HCT116 (cell line): ENCODE measurements at regions not wholly inside any gene's neighbourhood (a gene's known extent, or its start where the extent isn't known, plus 50 kb on each side); places are given as distances from the start of the nearest gene placed in this dataset.

Experiments
- ATAC-seq: fragments of 200-7000 bp; cut with Tn5 transposase; 2 replicates; pipeline ENCODE4 v1.9.1; 2020; ENCODE audit warnings: mild to moderate bottlenecking, moderate library complexity
- BruUV-seq: library from RNA; stranded (reverse); fragments of 400-500 nt; replicated peaks from 2 replicates; lab custom pipeline; 2021; lab: Mats Ljungman, UMichigan
- CTCF ChIA-PET: fragments of 300-600 bp; sonication (Branson Sonifier 250); formaldehyde crosslinking; loops from one replicate; lab custom pipeline; 2021; ENCODE audit warnings: antibody characterized with exemption; lab: Charles Lee
- POLR2A ChIA-PET: fragments of 300-600, 350-600 bp; sonication (Branson Sonifier 250); formaldehyde crosslinking; loops from one replicate; lab custom pipeline; 2021; ENCODE audit warnings: antibody characterized with exemption; lab: Charles Lee
- RAD21 ChIA-PET, 2 experiments: fragments of 300-600 bp; sonication (Branson Sonifier 250); formaldehyde crosslinking; loops; one replicate each; lab custom pipeline; 2023; ENCODE audit warnings: low total read pairs in 2 of 2; ENCODE audit not compliant: uncharacterized antibody in 2 of 2, unreplicated experiment in 2 of 2, low non-redundant PET in 1 of 2; lab: Charles Lee
- DNase-seq: peaks from one replicate; pipeline ENCODE4 v3.0.0-alpha.2; 2010; ENCODE audit warnings: low read depth, low spot score
- H2AFZ ChIP-seq: fragments of 200-600 bp; shearing (Covaris generic), sonication (generic); 2 replicates; pipeline ENCODE4 v1.6.1; 2017; ENCODE audit warnings: low read depth, mixed run types, mixed read lengths, antibody characterized with exemption, low read length; ENCODE audit not compliant: poor library complexity, severe bottlenecking
- H3K27ac ChIP-seq: 2 replicates; pipeline ENCODE4 v1.5.1; 2012; ENCODE audit warnings: low read depth, low read length
- H3K27me3 ChIP-seq: fragments of 200-600 bp; sonication (generic); 2 replicates; pipeline ENCODE4 v1.6.1; 2016; ENCODE audit warnings: mixed run types, low read length, mixed read lengths; ENCODE audit not compliant: insufficient read depth
- H3K36me3 ChIP-seq, 2 experiments: fragments of 200-500 bp in 1 of 2; fragments of 200-600 bp in 1 of 2; sonication (Bioruptor generic) in 1 of 2; sonication (generic) in 1 of 2; 2 replicates each; pipeline versions ENCODE4 v1.5.1 to v1.6.1; 2014 to 2016; ENCODE audit warnings: low read length in 2 of 2, inconsistent platforms in 1 of 2, mixed read lengths in 1 of 2, mixed run types in 1 of 2; ENCODE audit not compliant: insufficient read depth in 2 of 2, control insufficient read depth in 1 of 2
- H3K4me1 ChIP-seq, 2 experiments: fragments of 200-600 bp in 1 of 2; sonication (generic) in 1 of 2; 2 replicates each; pipeline versions ENCODE4 v1.5.1 to v1.6.1; 2012 to 2017; ENCODE audit warnings: low read length in 2 of 2, inconsistent platforms in 1 of 2, mild to moderate bottlenecking in 1 of 2, mixed read lengths in 1 of 2, mixed run types in 1 of 2, moderate library complexity in 1 of 2; ENCODE audit not compliant: insufficient read depth in 2 of 2, control insufficient read depth in 1 of 2
- H3K4me2 ChIP-seq: fragments of 200-600 bp; sonication (generic); 2 replicates; pipeline ENCODE4 v1.6.1; 2017; ENCODE audit warnings: mixed run types, low read length, mixed read lengths
- H3K4me3 ChIP-seq, 2 experiments: fragments of 200-600 bp in 1 of 2; sonication (generic) in 1 of 2; replicated peaks in 1 of 2; 2 replicates each; pipeline ENCODE4 v1.5.1; 2011 to 2016; ENCODE audit warnings: low read length in 2 of 2, control low read depth in 1 of 2, low read depth in 1 of 2, mild to moderate bottlenecking in 1 of 2, mixed read lengths in 1 of 2, mixed run types in 1 of 2
- H3K79me2 ChIP-seq: fragments of 200-600 bp; sonication (generic); 2 replicates; pipeline ENCODE4 v1.6.1; 2017; ENCODE audit warnings: mild to moderate bottlenecking, mixed run types, low read length, moderate library complexity, mixed read lengths; ENCODE audit not compliant: insufficient read depth
- H3K9ac ChIP-seq: fragments of 200-600 bp; sonication (generic); 2 replicates; pipeline ENCODE4 v1.6.1; 2016; ENCODE audit warnings: low read length, mixed read lengths
- H3K9me2 ChIP-seq: fragments of 200-600 bp; sonication (generic), shearing (Covaris generic); 2 replicates; pipeline ENCODE4 v1.6.1; 2017; ENCODE audit warnings: mixed run types, mild to moderate bottlenecking, moderate library complexity; ENCODE audit not compliant: insufficient read depth
- H3K9me3 ChIP-seq, 2 experiments: fragments of 200-500 bp in 1 of 2; fragments of 200-600 bp in 1 of 2; sonication (Bioruptor generic) in 1 of 2; sonication (generic) in 1 of 2; 2 replicates each; pipeline ENCODE4 v1.6.1; 2014 to 2017; ENCODE audit warnings: low read length in 2 of 2, mixed read lengths in 2 of 2, inconsistent platforms in 1 of 2, low read depth in 1 of 2, mild to moderate bottlenecking in 1 of 2, mixed run types in 1 of 2, moderate library complexity in 1 of 2; ENCODE audit not compliant: control insufficient read depth in 1 of 2, insufficient read depth in 1 of 2
- H4K20me1 ChIP-seq: fragments of 200-600 bp; sonication (generic), shearing (Covaris generic); 2 replicates; pipeline ENCODE4 v1.6.1; 2017; ENCODE audit warnings: mixed run types, mild to moderate bottlenecking, moderate library complexity; ENCODE audit not compliant: insufficient read depth
- CBX3 ChIP-seq: IDR thresholded peaks from 2 replicates; pipeline ENCODE4 v1.6.1; 2012; ENCODE audit warnings: low read depth
- CEBPB ChIP-seq: IDR thresholded peaks from 2 replicates; pipeline ENCODE4 v1.6.1; 2012; ENCODE audit warnings: low read depth
- EGR1 ChIP-seq: IDR thresholded peaks from 2 replicates; pipeline ENCODE4 v1.6.1; 2012; ENCODE audit warnings: low read depth
- EZH2 ChIP-seq: fragments of 200-600 bp; sonication (generic); IDR thresholded peaks from 2 replicates; pipeline ENCODE4 v1.6.1; 2017; ENCODE audit warnings: antibody characterized with exemption, mixed run types
- FOSL1 ChIP-seq: IDR thresholded peaks from 2 replicates; pipeline ENCODE4 v1.6.1; 2012; ENCODE audit warnings: low read depth
- POLR2A ChIP-seq: IDR thresholded peaks from 2 replicates; pipeline ENCODE4 v1.7.0; 2011; ENCODE audit warnings: borderline replicate concordance; ENCODE audit not compliant: insufficient read depth, insufficient read length; ENCODE audit errors: extremely low read depth
- POLR2AphosphoS5 ChIP-seq: IDR thresholded peaks from 2 replicates; pipeline ENCODE4 v1.6.1; 2011; ENCODE audit warnings: mild to moderate bottlenecking, low read depth, low read length, moderate library complexity
- RAD21 ChIP-seq: IDR thresholded peaks from 2 replicates; pipeline ENCODE4 v1.6.1; 2012; ENCODE audit warnings: low read depth, mild to moderate bottlenecking
- SIN3A ChIP-seq: IDR thresholded peaks from 2 replicates; pipeline ENCODE4 v1.6.1; 2012; ENCODE audit warnings: low read depth
- SP1 ChIP-seq: IDR thresholded peaks from 2 replicates; pipeline ENCODE4 v1.6.1; 2012; ENCODE audit warnings: low read depth
- SRF ChIP-seq: IDR thresholded peaks from 2 replicates; pipeline ENCODE4 v1.6.1; 2012; ENCODE audit warnings: low read depth
- TCF7L2 ChIP-seq: IDR thresholded peaks from 2 replicates; pipeline ENCODE4 v1.7.0; 2011; ENCODE audit warnings: borderline replicate concordance, inconsistent platforms; ENCODE audit not compliant: insufficient read depth, insufficient read length; ENCODE audit errors: extremely low read depth
- ZFX ChIP-seq: fragments of 450-650 bp; IDR thresholded peaks from 2 replicates; pipeline ENCODE4 v1.6.1; 2017
- ZNF274 ChIP-seq: fragments of 200-500 bp; sonication (Bioruptor generic); IDR thresholded peaks from 2 replicates; pipeline ENCODE4 v1.6.1; 2014; ENCODE audit warnings: mild to moderate bottlenecking, low read depth, low read length, inconsistent platforms
- intact Hi-C: fragments of 100-400 bp; cut with micrococcal nuclease; formaldehyde crosslinking; loops from 2 replicates; pipeline ENCODE4 v1.10.0; 2022
- TF ChIP-seq, protein P1 (sequence below): IDR thresholded peaks from 2 replicates; pipeline ENCODE4 v1.6.1; 2012
- TF ChIP-seq, protein P2 (sequence below), 3 experiments: fragments of 200-600 bp in 1 of 3; sonication (generic) in 1 of 3; IDR thresholded peaks in 2 of 3; conservative IDR thresholded peaks in 1 of 3; 2 replicates each; pipeline ENCODE4 v1.5.1; 2012 to 2017; ENCODE audit warnings: low read depth in 2 of 3, low read length in 2 of 3, antibody characterized with exemption in 1 of 3, borderline replicate concordance in 1 of 3, control low read depth in 1 of 3, mild to moderate bottlenecking in 1 of 3, mixed read lengths in 1 of 3, mixed run types in 1 of 3, moderate library complexity in 1 of 3; ENCODE audit not compliant: insufficient read depth in 1 of 3
- TF ChIP-seq, protein P3 (sequence below): IDR thresholded peaks from 2 replicates; pipeline ENCODE4 v1.6.1; 2011; ENCODE audit warnings: mild to moderate bottlenecking, low read length, moderate library complexity; ENCODE audit not compliant: insufficient replicate concordance; ENCODE audit errors: extremely low read depth
- TF ChIP-seq, protein P4 (sequence below): IDR thresholded peaks from 2 replicates; pipeline ENCODE4 v1.6.1; 2012

DNA sequence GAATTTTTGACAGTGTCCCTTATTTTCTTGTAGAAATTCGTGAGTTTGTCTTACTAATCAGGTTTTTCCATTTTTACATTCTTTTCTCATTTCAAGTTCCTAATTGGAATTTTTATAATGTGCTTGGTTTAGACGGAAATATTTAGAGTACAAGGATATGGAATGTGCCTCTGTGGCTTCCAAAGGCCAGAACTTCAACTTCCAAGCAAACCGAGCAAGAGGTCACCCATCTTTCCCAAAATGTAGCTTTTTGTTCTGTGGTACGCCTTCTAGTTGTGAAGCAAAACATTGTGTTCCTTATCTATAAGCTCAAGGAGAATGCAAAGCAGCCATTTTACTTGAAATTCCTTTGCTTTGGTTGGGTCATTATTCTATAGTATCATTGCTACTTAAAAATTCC lies 212.8 kb upstream of the PACRGL start:
- H3K9ac ChIP-seq = no peak overlapping the region
- H3K9me3 ChIP-seq = no peaks in the 10 kb centered on the region
- H2AFZ ChIP-seq = no peak overlapping the region
- H3K27ac ChIP-seq = no peak overlapping the region
- no peak for ATAC-seq
- peaks cover 0 to 5% of the 10 kb centered on the region in 2 experiments; a peak in 1 of 4 replicates for H3K4me1 ChIP-seq
- ChIA-PET POLR2A (no interaction called here), RAD21 (no interaction called here)
- no peak overlapping the region for H3K4me3 ChIP-seq
- no peaks in the 10 kb centered on the region for H3K27me3 ChIP-seq
- no peaks in the 10 kb centered on the region for H3K79me2 ChIP-seq
- no peak for TF ChIP-seq ZFX
- TF ChIP-seq ZNF274 = no peak
- TF ChIP-seq EZH2 = no peak
- TF ChIP-seq RAD21 = no peak
- TF ChIP-seq, protein P1, sequence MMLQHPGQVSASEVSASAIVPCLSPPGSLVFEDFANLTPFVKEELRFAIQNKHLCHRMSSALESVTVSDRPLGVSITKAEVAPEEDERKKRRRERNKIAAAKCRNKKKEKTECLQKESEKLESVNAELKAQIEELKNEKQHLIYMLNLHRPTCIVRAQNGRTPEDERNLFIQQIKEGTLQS = no peak
- TF ChIP-seq FOSL1 = no peak
- TF ChIP-seq SRF = no peak
- no peak for TF ChIP-seq CEBPB
- no peak for TF ChIP-seq TCF7L2
- no peak for TF ChIP-seq EGR1
- no peak for TF ChIP-seq POLR2AphosphoS5
- TF ChIP-seq, all 23 proteins: peak for 0
- Histone ChIP-seq H3K9me2 (no peaks in the 10 kb centered on the region), H4K20me1 (no peaks in the 10 kb centered on the region), H3K4me2 (no peak overlapping the region), H3K36me3 (no peaks in the 10 kb centered on the region)
- CTCF ChIA-PET = interaction anchor here (1.4 kb wide), 1 partner anchor 20 kb away, joined by 3 read pairs; no protein-coding TSS in a partner anchor
- no TSS peak for BruUV-seq
- no peak for DNase-seq
- intact Hi-C loops = no loop called here

DNA sequence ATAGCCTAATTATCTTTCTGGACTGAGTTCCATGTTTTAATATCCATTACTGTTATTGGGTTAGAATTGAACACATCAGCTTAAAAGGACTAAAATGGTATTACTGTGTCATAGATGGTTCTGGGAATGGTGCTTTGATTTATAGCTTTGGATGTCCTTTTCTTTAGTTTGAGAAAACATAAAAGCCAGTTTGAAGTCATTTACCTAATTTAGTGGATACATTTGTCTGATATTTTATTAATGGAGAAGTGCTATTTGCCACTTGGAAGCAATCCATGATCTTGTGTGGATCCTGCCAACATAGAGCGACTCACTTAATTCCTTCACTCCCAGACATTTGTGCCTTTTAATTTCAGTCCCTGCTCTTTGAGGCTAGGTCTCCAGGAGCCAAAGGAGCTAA lies 212.4 kb upstream of the PACRGL start:
- Histone ChIP-seq H3K27me3 (no peaks in the 10 kb centered on the region), H3K9me2 (no peaks in the 10 kb centered on the region), H4K20me1 (no peaks in the 10 kb centered on the region), H3K27ac (no peak overlapping the region), H3K9me3 (no peaks in the 10 kb centered on the region), H3K36me3 (no peaks in the 10 kb centered on the region), H3K79me2 (no peaks in the 10 kb centered on the region), H3K4me1 (peaks cover 0 to 5% of the 10 kb centered on the region in 2 experiments; a peak in 1 of 4 replicates), H3K4me3 (no peak overlapping the region), H3K9ac (no peak overlapping the region), H3K4me2 (no peak overlapping the region), H2AFZ (no peak overlapping the region)
- ATAC-seq = no peak
- ChIA-PET RAD21 (no interaction called here), CTCF (interaction anchor here (1.4 kb wide), 1 partner anchor 20 kb away, joined by 3 read pairs; no protein-coding TSS in a partner anchor), POLR2A (no interaction called here)
- no peak for DNase-seq
- BruUV-seq = no TSS peak
- intact Hi-C loops = no loop called here
- TF ChIP-seq ZFX = no peak
- no peak for TF ChIP-seq ZNF274
- TF ChIP-seq CEBPB = no peak
- TF ChIP-seq, protein P2, sequence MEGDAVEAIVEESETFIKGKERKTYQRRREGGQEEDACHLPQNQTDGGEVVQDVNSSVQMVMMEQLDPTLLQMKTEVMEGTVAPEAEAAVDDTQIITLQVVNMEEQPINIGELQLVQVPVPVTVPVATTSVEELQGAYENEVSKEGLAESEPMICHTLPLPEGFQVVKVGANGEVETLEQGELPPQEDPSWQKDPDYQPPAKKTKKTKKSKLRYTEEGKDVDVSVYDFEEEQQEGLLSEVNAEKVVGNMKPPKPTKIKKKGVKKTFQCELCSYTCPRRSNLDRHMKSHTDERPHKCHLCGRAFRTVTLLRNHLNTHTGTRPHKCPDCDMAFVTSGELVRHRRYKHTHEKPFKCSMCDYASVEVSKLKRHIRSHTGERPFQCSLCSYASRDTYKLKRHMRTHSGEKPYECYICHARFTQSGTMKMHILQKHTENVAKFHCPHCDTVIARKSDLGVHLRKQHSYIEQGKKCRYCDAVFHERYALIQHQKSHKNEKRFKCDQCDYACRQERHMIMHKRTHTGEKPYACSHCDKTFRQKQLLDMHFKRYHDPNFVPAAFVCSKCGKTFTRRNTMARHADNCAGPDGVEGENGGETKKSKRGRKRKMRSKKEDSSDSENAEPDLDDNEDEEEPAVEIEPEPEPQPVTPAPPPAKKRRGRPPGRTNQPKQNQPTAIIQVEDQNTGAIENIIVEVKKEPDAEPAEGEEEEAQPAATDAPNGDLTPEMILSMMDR (IDR thresholded peaks at IDR 0.05 in 2 of 3, conservative IDR thresholded peaks at IDR 0.05 in 1 of 3; ENCODE audit: borderline replicate concordance in 1 of 3, insufficient read depth in 1 of 3, low read depth in 2 of 3, low read length in 2 of 3) = no peak
- no peak for TF ChIP-seq CBX3
- TF ChIP-seq SIN3A = no peak
- no peak for TF ChIP-seq SRF
- TF ChIP-seq POLR2A = no peak
- TF ChIP-seq, protein P3, sequence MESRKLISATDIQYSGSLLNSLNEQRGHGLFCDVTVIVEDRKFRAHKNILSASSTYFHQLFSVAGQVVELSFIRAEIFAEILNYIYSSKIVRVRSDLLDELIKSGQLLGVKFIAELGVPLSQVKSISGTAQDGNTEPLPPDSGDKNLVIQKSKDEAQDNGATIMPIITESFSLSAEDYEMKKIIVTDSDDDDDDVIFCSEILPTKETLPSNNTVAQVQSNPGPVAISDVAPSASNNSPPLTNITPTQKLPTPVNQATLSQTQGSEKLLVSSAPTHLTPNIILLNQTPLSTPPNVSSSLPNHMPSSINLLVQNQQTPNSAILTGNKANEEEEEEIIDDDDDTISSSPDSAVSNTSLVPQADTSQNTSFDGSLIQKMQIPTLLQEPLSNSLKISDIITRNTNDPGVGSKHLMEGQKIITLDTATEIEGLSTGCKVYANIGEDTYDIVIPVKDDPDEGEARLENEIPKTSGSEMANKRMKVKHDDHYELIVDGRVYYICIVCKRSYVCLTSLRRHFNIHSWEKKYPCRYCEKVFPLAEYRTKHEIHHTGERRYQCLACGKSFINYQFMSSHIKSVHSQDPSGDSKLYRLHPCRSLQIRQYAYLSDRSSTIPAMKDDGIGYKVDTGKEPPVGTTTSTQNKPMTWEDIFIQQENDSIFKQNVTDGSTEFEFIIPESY = no peak
- TF ChIP-seq SP1 = no peak
- TF ChIP-seq EGR1 = no peak
- TF ChIP-seq POLR2AphosphoS5 = no peak
- no peak for TF ChIP-seq TCF7L2
- TF ChIP-seq, protein P4, sequence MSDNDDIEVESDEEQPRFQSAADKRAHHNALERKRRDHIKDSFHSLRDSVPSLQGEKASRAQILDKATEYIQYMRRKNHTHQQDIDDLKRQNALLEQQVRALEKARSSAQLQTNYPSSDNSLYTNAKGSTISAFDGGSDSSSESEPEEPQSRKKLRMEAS = no peak
